Fibroblast of skin of right biceps (primary cell): ENCODE measurements at regions not wholly inside any gene's neighbourhood (a gene's known extent, or its start where the extent isn't known, plus 50 kb on each side); places are given as distances from the start of the nearest gene placed in this dataset.
A peak's percentile ranks its signal among the peaks of the same experiment; 100 is the strongest.

Experiments used
- DNase-seq: peaks from one replicate; pipeline ENCODE4 v3.0.0-alpha.2; 2013

GRCh38 chr4:125060376-125060775 is 254.4 kb upstream of the FAT4 start:
- no peak for DNase-seq

- no peak for DNase-seq
Observed at GRCh38 chr4:125049711-125050110, 265.0 kb upstream of the FAT4 start.

- DNase-seq: no peak
Observed at GRCh38 chr4:125045311-125045710, 269.4 kb upstream of the FAT4 start.

GRCh38 chr4:125044886-125045285 is 269.9 kb upstream of the FAT4 start:
- DNase-seq: no peak

- DNase-seq: peak; percentile 47
Observed at GRCh38 chr4:125043486-125043885, 271.3 kb upstream of the FAT4 start.

GRCh38 chr4:125042041-125042440 is 272.7 kb upstream of the FAT4 start:
- DNase-seq: peak; percentile 63

- peak; percentile 42 for DNase-seq
Observed at GRCh38 chr4:125041372-125041930, 273.3 kb upstream of the FAT4 start.

GRCh38 chr4:125039550-125039949 is 275.2 kb upstream of the FAT4 start:
- DNase-seq: no peak

- DNase-seq: no peak
Observed at GRCh38 chr4:125022855-125023501, 291.8 kb upstream of the FAT4 start.

- DNase-seq: no peak
Observed at GRCh38 chr4:125021189-125021588, 293.6 kb upstream of the FAT4 start.

GRCh38 chr4:125020089-125021034 is 294.4 kb upstream of the FAT4 start:
- no peak for DNase-seq

- DNase-seq: no peak
Observed at GRCh38 chr4:125016892-125017299, 297.9 kb upstream of the FAT4 start.

GRCh38 chr4:125013891-125014290 is 300.9 kb upstream of the FAT4 start:
- DNase-seq: peak; percentile 54

- peak; percentile 6 for DNase-seq
Observed at GRCh38 chr4:125011646-125012045, 299.1 kb upstream of the ANKRD50 start.

GRCh38 chr4:125010796-125011503 is 298.4 kb upstream of the ANKRD50 start:
- no peak for DNase-seq

- DNase-seq: no peak
Observed at GRCh38 chr4:125008676-125009075, 296.1 kb upstream of the ANKRD50 start.

GRCh38 chr4:125004676-125005075 is 292.1 kb upstream of the ANKRD50 start:
- no peak for DNase-seq

- DNase-seq: no peak
Observed at GRCh38 chr4:125003840-125004239, 291.3 kb upstream of the ANKRD50 start.

GRCh38 chr4:124997991-124998390 is 285.5 kb upstream of the ANKRD50 start:
- no peak for DNase-seq

- no peak for DNase-seq
Observed at GRCh38 chr4:124997124-124997523, 284.6 kb upstream of the ANKRD50 start.

GRCh38 chr4:124993838-124994237 is 281.3 kb upstream of the ANKRD50 start:
- no peak for DNase-seq

GRCh38 chr4:124990398-124990797 is 277.9 kb upstream of the ANKRD50 start:
- no peak for DNase-seq

GRCh38 chr4:124980276-124980752 is 267.8 kb upstream of the ANKRD50 start:
- DNase-seq: peak; percentile 90
